Adrenal gland (tissue), 9 donors: ENCODE measurements at regions not wholly inside any gene's neighbourhood (a gene's known extent, or its start where the extent isn't known, plus 50 kb on each side); places are given as distances from the start of the nearest gene placed in this dataset.
"Not testable (repeated sequence)": the region's sequence is repeated elsewhere in the genome, so short reads cannot be mapped to it uniquely, and the experiment has no call there.

Experiments
- DNase-seq, 7 donors: peaks; one replicate each; pipeline ENCODE4 v3.0.0-alpha.2; 2019 to 2020
- H3K27ac ChIP-seq, 5 donors: fragments of 200-600 bp; sonication (generic) in 4 of 5; 1 replicate in 3 of 5; 2 replicates in 2 of 5; pipeline versions ENCODE4 v1.5.1 to v1.8.0; 2016 to 2020; ENCODE audit warnings: mild to moderate bottlenecking in 1 of 5
- H3K27me3 ChIP-seq: fragments of 200-600 bp; 2 replicates; pipeline ENCODE4 v1.8.0; 2021
- H3K36me3 ChIP-seq, 2 donors: fragments of 200-600 bp; replicated peaks in 1 of 2; 1 replicate in 1 of 2; 2 replicates in 1 of 2; pipeline versions ENCODE4 v1.5.1 to v1.8.0; 2018 to 2022
- H3K4me1 ChIP-seq, 2 donors: fragments of 200-600 bp; replicated peaks in 1 of 2; 1 replicate in 1 of 2; 2 replicates in 1 of 2; pipeline versions ENCODE4 v1.5.1 to v1.8.0; 2018 to 2021
- H3K4me3 ChIP-seq, 4 donors: fragments of 200-600 bp; sonication (generic) in 3 of 4; one replicate each; pipeline ENCODE4 v1.5.1; 2016 to 2018
- H3K9me3 ChIP-seq, 3 donors: fragments of 200-600 bp; sonication (generic) in 1 of 3; replicated peaks in 1 of 3; 1 replicate in 2 of 3; 2 replicates in 1 of 3; pipeline versions ENCODE4 v1.5.1 to v1.8.0; 2016 to 2021
- CTCF ChIP-seq, 6 experiments: fragments of 450-650 bp in 4 of 6; fragments of 200-600 bp in 2 of 6; sonication (generic) in 1 of 6; IDR thresholded peaks; 1 replicate in 5 of 6; 2 replicates in 1 of 6; pipeline versions ENCODE4 v1.5.1 to v1.8.0; 2016 to 2021; ENCODE audit warnings: antibody characterized with exemption in 6 of 6, mild to moderate bottlenecking in 2 of 6, moderate library complexity in 1 of 6
- POLR2A ChIP-seq, 2 donors: fragments of 450-650 bp; IDR thresholded peaks; one replicate each; pipeline ENCODE4 v1.6.1; 2017; ENCODE audit warnings: antibody characterized with exemption in 2 of 2, mild to moderate bottlenecking in 2 of 2, moderate library complexity in 1 of 2
- WGBS, 4 donors: extraction: QIAGEN DNeasy Blood & Tissue Kit in 2 of 4; methylation state at CpG; one replicate each; pipeline versions ENCODE4 v1.1.5 to v1.1.7; 2013 to 2017; 5-methylcytosine and 5-hydroxymethylcytosine counted together
- intact Hi-C, 2 donors: fragments of 100-400 bp; cut with DNase I; formaldehyde crosslinking; loops; one replicate each; pipeline versions ENCODE4 v1.14.1 to v1.15.0; 2022 to 2023
- donor health status: healthy with polysubstance abuse.
- donor health status: Bipolar disorder and iron deficiency.
- donor health status: DM: yes; HTN: yes; CAD: no.
- donor health status: DM: no; HTN: no; CAD: no.
- donor health status: DM: no; HTN: no; CAD: no.

GRCh38 chr11:37973941-37974340 is 1375.9 kb upstream of the RAG2 start:
- DNase-seq = no peak
- Histone ChIP-seq H3K36me3 (no peaks in the 10 kb centered on the region), H3K4me3 (no peak overlapping the region), H3K27ac (no peak overlapping the region), H3K4me1 (no peaks in the 10 kb centered on the region), H3K9me3 (no peaks in the 10 kb centered on the region), H3K27me3 (no peaks in the 10 kb centered on the region)
- WGBS, 4 donors = 70 to 79% (median 75%) methylated on average over 2 of the region's 2 CpGs
- TF ChIP-seq POLR2A (IDR thresholded peaks at IDR 0.05) (no peak), CTCF (IDR thresholded peaks at IDR 0.05) (no peak)
- intact Hi-C loops = no loop called here

GRCh38 chr11:37972691-37973090 is 1374.7 kb upstream of the RAG2 start:
- intact Hi-C loops = no loop called here
- no peak overlapping the region for H3K4me3 ChIP-seq
- 35 to 59% (median 54%) methylated on average over 2 of the region's 2 CpGs for WGBS, 4 donors
- H3K9me3 ChIP-seq = no peaks in the 10 kb centered on the region
- no peak for TF ChIP-seq POLR2A (IDR thresholded peaks at IDR 0.05)
- TF ChIP-seq CTCF (IDR thresholded peaks at IDR 0.05) = no peak
- H3K4me1 ChIP-seq = no peaks in the 10 kb centered on the region
- H3K36me3 ChIP-seq = no peaks in the 10 kb centered on the region
- H3K27ac ChIP-seq = no peak overlapping the region
- no peak for DNase-seq
- no peaks in the 10 kb centered on the region for H3K27me3 ChIP-seq

- H3K4me1 ChIP-seq, H3K27ac ChIP-seq, H3K36me3 ChIP-seq, H3K27me3 ChIP-seq, H3K4me3 ChIP-seq, H3K9me3 ChIP-seq, intact Hi-C loops, DNase-seq: not testable (repeated sequence)
- WGBS, 4 donors = 89 to 96% (median 93%) methylated on average over 4 of the region's 4 CpGs
Observed at GRCh38 chr11:37969336-37969735, 1371.3 kb upstream of the RAG2 start.

- no peak overlapping the region for H3K27ac ChIP-seq
- H3K4me1 ChIP-seq = no peaks in the 10 kb centered on the region
- H3K4me3 ChIP-seq = no peak overlapping the region
- DNase-seq = no peak
- WGBS, 4 donors = 72 to 84% (median 76%) methylated on average over 10 of the region's 10 CpGs
- TF ChIP-seq CTCF (IDR thresholded peaks at IDR 0.05) (no peak), POLR2A (IDR thresholded peaks at IDR 0.05) (no peak)
- no peaks in the 10 kb centered on the region for H3K9me3 ChIP-seq
- H3K27me3 ChIP-seq = no peaks in the 10 kb centered on the region
- no peaks in the 10 kb centered on the region for H3K36me3 ChIP-seq
- intact Hi-C loops = no loop called here
Observed at GRCh38 chr11:37968148-37968547, 1370.1 kb upstream of the RAG2 start.

GRCh38 chr11:37967635-37968034 is 1369.6 kb upstream of the RAG2 start:
- intact Hi-C loops = no loop called here
- WGBS, 4 donors = 90 to 95% (median 93%) methylated on average over 6 to 10 of the region's 10 CpGs

More at GRCh38 chr11:37967635-37968034, 1369.6 kb upstream of the RAG2 start:
- Histone ChIP-seq H3K9me3 (no peaks in the 10 kb centered on the region), H3K27ac (no peak overlapping the region), H3K36me3 (no peaks in the 10 kb centered on the region), H3K27me3 (no peaks in the 10 kb centered on the region), H3K4me1 (no peaks in the 10 kb centered on the region), H3K4me3 (no peak overlapping the region)
- TF ChIP-seq CTCF (IDR thresholded peaks at IDR 0.05) = no peak
- no peak for TF ChIP-seq POLR2A (IDR thresholded peaks at IDR 0.05)
- DNase-seq = no peak
